DOHH2 (cell line): ENCODE measurements at regions not wholly inside any gene's neighbourhood (a gene's known extent, or its start where the extent isn't known, plus 50 kb on each side); places are given as distances from the start of the nearest gene placed in this dataset.

ENCODE experiments used
- CTCF ChIP-seq: fragments of 200-600 bp; sonication (generic); IDR thresholded peaks from one replicate; pipeline ENCODE4 v1.5.1; 2014; ENCODE audit warnings: antibody characterized with exemption, mild to moderate bottlenecking, low read depth, low read length; ENCODE audit not compliant: poor library complexity, severe bottlenecking
- EZH2phosphoT487 ChIP-seq: fragments of 200-600 bp; sonication (generic); IDR thresholded peaks from 2 replicates; pipeline ENCODE4 v1.6.1; 2017; ENCODE audit warnings: borderline replicate concordance, mild to moderate bottlenecking, antibody characterized with exemption, low read length, moderate library complexity, mixed read lengths

GRCh38 chr14:61191733-61192132 lies 89.4 kb downstream of the TMEM30B start:
- TF ChIP-seq CTCF = no peak
- TF ChIP-seq EZH2phosphoT487 = no peak
